ENCODE measurements at regions not wholly inside any gene's neighbourhood (a gene's known extent, or its start where the extent isn't known, plus 50 kb on each side); places are given as distances from the start of the nearest gene placed in this dataset.

- peaks cover 0 to 16% (median 0%) of the 10 kb centered on the region in 3 donors for H3K27me3 ChIP-seq
- H3K27ac ChIP-seq = no peak overlapping the region
- DNase-seq = no peak
- no peak overlapping the region for H3K4me3 ChIP-seq
- WGBS, 5 donors = 82 to 98% (median 85%) methylated on average over 5 to 6 of the region's 6 CpGs
- no peaks in the 10 kb centered on the region for H3K36me3 ChIP-seq
- peaks cover 0 to 3% (median 0%) of the 10 kb centered on the region in 4 donors for H3K9me3 ChIP-seq
- TF ChIP-seq CTCF (IDR thresholded peaks at IDR 0.05) (no peak), POLR2A (IDR thresholded peaks at IDR 0.05) (no peak), POLR2AphosphoS5 (IDR thresholded peaks at IDR 0.05) (no peak), EP300 (IDR thresholded peaks at IDR 0.05) (no peak)
- intact Hi-C loops (cut with DNase I; ENCODE audit: low total_unique reads) = no loop called here
- no peaks in the 10 kb centered on the region for H3K4me1 ChIP-seq
These were observed 211.1 kb upstream of the WSB1 start for GRCh38 chr17:27082775-27083154.

DNA sequence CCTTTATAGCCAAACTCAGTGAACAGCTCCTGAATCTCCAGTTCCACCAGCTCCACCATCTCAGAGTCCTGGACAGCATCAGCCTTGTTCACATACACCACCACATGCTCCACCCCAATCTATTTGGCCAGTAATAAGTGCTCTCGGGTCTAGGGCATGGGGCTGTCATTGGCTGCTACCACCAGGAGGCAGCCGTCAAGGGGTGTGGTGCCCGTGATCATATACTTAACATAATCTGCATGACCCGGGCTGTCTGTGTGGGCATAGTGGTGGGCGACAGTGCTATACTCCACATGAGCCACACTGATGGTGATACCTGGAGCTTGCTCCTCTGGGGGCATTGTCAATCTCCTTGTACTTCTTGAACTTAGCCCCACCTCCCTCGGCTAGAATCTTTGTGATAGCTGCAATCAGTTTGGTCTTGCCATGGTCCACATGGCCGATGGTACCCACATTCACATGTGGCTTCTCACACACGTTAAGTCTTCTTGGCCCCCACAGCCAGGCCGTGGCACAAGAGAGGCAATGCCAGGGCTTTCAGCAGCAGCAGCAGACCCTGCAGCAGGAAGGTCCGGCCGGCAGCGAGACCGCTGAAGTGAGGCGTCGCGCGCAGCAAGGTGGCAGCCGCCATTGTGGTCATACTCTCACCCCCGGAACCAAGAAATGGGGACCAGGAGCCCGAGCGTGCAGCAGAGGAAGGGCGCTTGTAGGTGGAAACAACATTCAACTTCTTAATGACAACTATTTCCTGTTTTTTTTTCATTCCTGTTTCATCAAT is 210.3 kb upstream of the WSB1 start:
- Histone ChIP-seq H3K27me3 (peaks cover 0 to 16% (median 0%) of the 10 kb centered on the region in 3 donors), H3K27ac (no peak overlapping the region), H3K9me3 (peaks cover 0 to 3% (median 0%) of the 10 kb centered on the region in 4 donors), H3K4me3 (no peak overlapping the region), H3K4me1 (no peaks in the 10 kb centered on the region), H3K36me3 (no peaks in the 10 kb centered on the region)
- 86 to 88% (median 87%) methylated on average over 20 to 22 of the region's 22 CpGs for WGBS, 5 donors
- intact Hi-C loops (cut with DNase I; ENCODE audit: low total_unique reads) = no loop called here
- no peak for DNase-seq
- TF ChIP-seq POLR2AphosphoS5 (IDR thresholded peaks at IDR 0.05) (no peak), CTCF (IDR thresholded peaks at IDR 0.05) (no peak), POLR2A (IDR thresholded peaks at IDR 0.05) (no peak), EP300 (IDR thresholded peaks at IDR 0.05) (no peak)

GRCh38 chr17:27085517-27085916 is 208.4 kb upstream of the WSB1 start:
- TF ChIP-seq POLR2A (IDR thresholded peaks at IDR 0.05) (no peak), CTCF (IDR thresholded peaks at IDR 0.05) (no peak), POLR2AphosphoS5 (IDR thresholded peaks at IDR 0.05) (no peak), EP300 (IDR thresholded peaks at IDR 0.05) (no peak)
- no peak overlapping the region for H3K4me3 ChIP-seq
- intact Hi-C loops (cut with DNase I; ENCODE audit: low total_unique reads) = no loop called here
- no peak overlapping the region for H3K27ac ChIP-seq
- DNase-seq = no peak
- H3K27me3 ChIP-seq = peaks cover 0 to 27% (median 0%) of the 10 kb centered on the region in 3 donors
- H3K36me3 ChIP-seq = no peaks in the 10 kb centered on the region
- peaks cover 0 to 3% (median 0%) of the 10 kb centered on the region in 4 donors for H3K9me3 ChIP-seq
- WGBS, 5 donors = 59 to 73% (median 65%) methylated on average over 2 of the region's 2 CpGs
- H3K4me1 ChIP-seq = no peaks in the 10 kb centered on the region

- Histone ChIP-seq H3K27me3 (peaks cover 0 to 30% (median 0%) of the 10 kb centered on the region in 3 donors), H3K4me1 (no peaks in the 10 kb centered on the region), H3K27ac (no peak overlapping the region), H3K9me3 (peaks cover 0 to 3% (median 0%) of the 10 kb centered on the region in 4 donors), H3K4me3 (no peak overlapping the region), H3K36me3 (no peaks in the 10 kb centered on the region)
- WGBS, 5 donors = 64 to 72% (median 68%) methylated on average over 4 of the region's 4 CpGs
- no peak for DNase-seq
- intact Hi-C loops (cut with DNase I; ENCODE audit: low total_unique reads) = no loop called here
- TF ChIP-seq CTCF (IDR thresholded peaks at IDR 0.05) = no peak
- TF ChIP-seq POLR2A (IDR thresholded peaks at IDR 0.05) = no peak
- TF ChIP-seq EP300 (IDR thresholded peaks at IDR 0.05) = no peak
- TF ChIP-seq POLR2AphosphoS5 (IDR thresholded peaks at IDR 0.05) = no peak
These were observed 207.4 kb upstream of the WSB1 start for GRCh38 chr17:27086526-27086925.
